DOHH2 (cell line): ENCODE measurements at regions not wholly inside any gene's neighbourhood (a gene's known extent, or its start where the extent isn't known, plus 50 kb on each side); places are given as distances from the start of the nearest gene placed in this dataset.

Source experiments
- H3F3A ChIP-seq: fragments of 200-600 bp; sonication (generic), shearing (Covaris generic); 2 replicates; pipeline ENCODE4 v1.6.0; 2016; ENCODE audit warnings: antibody characterized with exemption, mild to moderate bottlenecking; ENCODE audit not compliant: control insufficient read depth, insufficient read depth
- H3K27ac ChIP-seq: fragments of 200-600 bp; sonication (generic); 2 replicates; pipeline ENCODE4 v1.5.1; 2014; ENCODE audit warnings: low read depth, mild to moderate bottlenecking, low read length, moderate library complexity
- H3K27me3 ChIP-seq: fragments of 200-600 bp; sonication (generic); 2 replicates; pipeline ENCODE4 v1.6.1; 2014; ENCODE audit warnings: mild to moderate bottlenecking, low read length, mixed read lengths; ENCODE audit not compliant: control insufficient read depth
- H3K36me3 ChIP-seq: fragments of 200-600 bp; sonication (generic); 2 replicates; pipeline ENCODE4 v1.6.1; 2014; ENCODE audit warnings: mild to moderate bottlenecking, low read length, moderate library complexity, mixed read lengths; ENCODE audit not compliant: control insufficient read depth
- H3K4me1 ChIP-seq: fragments of 200-600 bp; sonication (generic); 2 replicates; pipeline ENCODE4 v1.6.1; 2014; ENCODE audit warnings: mild to moderate bottlenecking, low read length, mixed read lengths; ENCODE audit not compliant: control insufficient read depth
- H3K4me2 ChIP-seq: fragments of 200-600 bp; sonication (generic); 2 replicates; pipeline ENCODE4 v1.6.0; 2014; ENCODE audit warnings: mild to moderate bottlenecking, low read length, moderate library complexity
- H3K4me3 ChIP-seq: fragments of 200-600 bp; sonication (generic); 2 replicates; pipeline ENCODE4 v1.5.1; 2014; ENCODE audit warnings: mild to moderate bottlenecking, low read length, mixed read lengths
- H3K79me2 ChIP-seq: fragments of 200-600 bp; sonication (generic); 2 replicates; pipeline ENCODE4 v1.6.1; 2014; ENCODE audit warnings: mild to moderate bottlenecking, low read length, mixed read lengths; ENCODE audit not compliant: control insufficient read depth
- H3K9me2 ChIP-seq: fragments of 200-600 bp; sonication (generic); replicated peaks from 2 replicates; pipeline ENCODE4 v1.6.1; 2014; ENCODE audit warnings: mild to moderate bottlenecking, low read length, mixed read lengths; ENCODE audit not compliant: control insufficient read depth
- H3K9me3 ChIP-seq: fragments of 200-600 bp; sonication (generic); 2 replicates; pipeline ENCODE4 v1.6.1; 2014; ENCODE audit warnings: antibody characterized with exemption, low read length, mixed read lengths; ENCODE audit not compliant: control insufficient read depth, insufficient read depth
- H4K20me1 ChIP-seq: fragments of 200-600 bp; sonication (generic); 2 replicates; pipeline ENCODE4 v1.6.0; 2014; ENCODE audit warnings: low read depth, mild to moderate bottlenecking, antibody characterized with exemption, low read length, moderate library complexity; ENCODE audit not compliant: control insufficient read depth, insufficient read depth
- EZH2phosphoT487 ChIP-seq: fragments of 200-600 bp; sonication (generic); IDR thresholded peaks from 2 replicates; pipeline ENCODE4 v1.6.1; 2017; ENCODE audit warnings: borderline replicate concordance, mild to moderate bottlenecking, antibody characterized with exemption, low read length, moderate library complexity, mixed read lengths
- TF ChIP-seq, protein P1 (sequence below): fragments of 200-600 bp; sonication (generic); IDR thresholded peaks from one replicate; pipeline ENCODE4 v1.5.1; 2014; ENCODE audit warnings: antibody characterized with exemption, mild to moderate bottlenecking, low read depth, low read length; ENCODE audit not compliant: poor library complexity, severe bottlenecking

DNA sequence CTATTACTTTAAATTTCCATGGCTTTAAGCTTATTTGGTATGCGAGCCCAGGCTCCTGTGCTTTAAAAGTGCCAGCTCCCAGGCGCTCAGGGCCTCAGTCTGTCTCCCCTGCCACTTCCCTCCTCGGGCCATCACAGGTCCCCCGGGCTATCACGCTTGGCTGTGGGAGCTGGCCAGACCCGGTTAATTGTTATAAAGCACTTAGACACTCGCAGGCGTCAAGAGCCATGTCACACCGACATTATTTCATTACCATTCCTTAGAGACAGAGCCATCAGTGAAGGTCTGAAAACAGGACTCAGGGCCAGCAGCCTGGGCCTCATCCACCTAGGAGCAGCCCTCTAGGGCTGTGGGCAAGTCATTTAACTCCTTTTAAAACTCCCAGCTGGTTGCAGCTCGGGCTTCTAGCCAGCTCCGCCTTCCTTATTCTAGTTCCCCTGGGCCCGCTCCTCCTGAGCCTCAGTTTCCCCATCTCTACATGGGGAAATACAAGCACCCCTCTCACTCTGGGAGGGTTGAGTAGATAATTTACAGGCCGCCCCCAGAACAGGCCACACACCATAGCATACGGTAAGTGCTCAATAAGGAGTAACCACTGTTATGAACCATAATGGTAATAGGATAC, 99.0 kb downstream of the HMX1 start:
- Histone ChIP-seq H3F3A (no peaks in the 10 kb centered on the region), H3K36me3 (no peaks in the 10 kb centered on the region), H3K4me1 (no peaks in the 10 kb centered on the region), H3K4me3 (no peak overlapping the region), H3K9me2 (no peaks in the 10 kb centered on the region), H4K20me1 (no peaks in the 10 kb centered on the region), H3K79me2 (no peaks in the 10 kb centered on the region), H3K27me3 (no peaks in the 10 kb centered on the region), H3K9me3 (no peaks in the 10 kb centered on the region), H3K4me2 (no peak overlapping the region), H3K27ac (no peak overlapping the region)
- no peak for TF ChIP-seq EZH2phosphoT487
- TF ChIP-seq, protein P1, sequence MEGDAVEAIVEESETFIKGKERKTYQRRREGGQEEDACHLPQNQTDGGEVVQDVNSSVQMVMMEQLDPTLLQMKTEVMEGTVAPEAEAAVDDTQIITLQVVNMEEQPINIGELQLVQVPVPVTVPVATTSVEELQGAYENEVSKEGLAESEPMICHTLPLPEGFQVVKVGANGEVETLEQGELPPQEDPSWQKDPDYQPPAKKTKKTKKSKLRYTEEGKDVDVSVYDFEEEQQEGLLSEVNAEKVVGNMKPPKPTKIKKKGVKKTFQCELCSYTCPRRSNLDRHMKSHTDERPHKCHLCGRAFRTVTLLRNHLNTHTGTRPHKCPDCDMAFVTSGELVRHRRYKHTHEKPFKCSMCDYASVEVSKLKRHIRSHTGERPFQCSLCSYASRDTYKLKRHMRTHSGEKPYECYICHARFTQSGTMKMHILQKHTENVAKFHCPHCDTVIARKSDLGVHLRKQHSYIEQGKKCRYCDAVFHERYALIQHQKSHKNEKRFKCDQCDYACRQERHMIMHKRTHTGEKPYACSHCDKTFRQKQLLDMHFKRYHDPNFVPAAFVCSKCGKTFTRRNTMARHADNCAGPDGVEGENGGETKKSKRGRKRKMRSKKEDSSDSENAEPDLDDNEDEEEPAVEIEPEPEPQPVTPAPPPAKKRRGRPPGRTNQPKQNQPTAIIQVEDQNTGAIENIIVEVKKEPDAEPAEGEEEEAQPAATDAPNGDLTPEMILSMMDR, result no peak

DNA sequence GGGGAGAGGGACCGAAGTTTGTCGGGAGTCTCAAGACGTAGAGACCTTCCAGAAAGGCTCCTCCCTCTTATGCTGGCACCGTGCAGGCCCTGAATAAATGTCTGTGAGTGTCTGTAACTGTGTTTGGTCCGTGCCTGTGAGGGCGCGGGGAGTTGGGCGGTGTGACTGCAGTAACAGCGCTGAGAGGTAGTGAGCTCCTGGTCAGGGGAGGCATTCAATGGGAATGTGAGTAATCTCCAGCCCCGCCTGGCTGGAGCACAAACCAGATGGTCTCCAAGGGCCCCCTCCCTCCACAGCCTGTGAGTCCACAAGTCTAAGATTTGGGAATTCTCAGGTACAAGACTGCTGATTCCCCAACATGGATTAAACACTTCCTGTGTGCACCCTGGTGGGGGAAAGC, 100.0 kb downstream of the HMX1 start:
- H3K4me3 ChIP-seq, result no peak overlapping the region
- no peaks in the 10 kb centered on the region for H3K27me3 ChIP-seq
- H3K36me3 ChIP-seq, result no peaks in the 10 kb centered on the region
- no peaks in the 10 kb centered on the region for H3F3A ChIP-seq
- no peaks in the 10 kb centered on the region for H3K9me3 ChIP-seq
- H3K79me2 ChIP-seq, result no peaks in the 10 kb centered on the region
- no peak overlapping the region for H3K27ac ChIP-seq
- TF ChIP-seq, protein P1, result no peak
- no peak for TF ChIP-seq EZH2phosphoT487
- H4K20me1 ChIP-seq, result no peaks in the 10 kb centered on the region
- no peaks in the 10 kb centered on the region for H3K9me2 ChIP-seq
- no peaks in the 10 kb centered on the region for H3K4me1 ChIP-seq
- no peak overlapping the region for H3K4me2 ChIP-seq

DNA sequence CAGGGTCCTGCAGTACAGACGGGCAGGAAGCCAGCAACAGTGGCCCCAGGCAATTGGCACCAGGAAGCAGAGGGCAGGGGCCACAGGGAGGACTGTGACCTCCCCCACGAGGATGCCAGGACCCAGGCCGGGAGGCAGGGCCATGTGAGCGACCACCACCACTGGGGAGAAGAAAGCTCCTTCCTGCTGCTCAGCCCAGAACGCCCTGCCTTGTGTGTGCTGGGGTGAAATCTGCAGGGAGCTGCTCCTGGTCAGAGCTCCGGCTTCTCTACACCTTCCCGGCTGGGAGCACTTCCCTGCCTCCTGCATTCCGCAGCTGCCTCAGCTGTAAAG, 100.4 kb downstream of the HMX1 start:
- H3K4me2 ChIP-seq, result no peak overlapping the region

More for the DNA sequence above, 100.4 kb downstream of the HMX1 start:
- Histone ChIP-seq H3K27ac (no peak overlapping the region), H3K79me2 (no peaks in the 10 kb centered on the region), H3K36me3 (no peaks in the 10 kb centered on the region), H3K9me3 (no peaks in the 10 kb centered on the region), H4K20me1 (no peaks in the 10 kb centered on the region), H3K9me2 (no peaks in the 10 kb centered on the region), H3K4me3 (no peak overlapping the region), H3F3A (no peaks in the 10 kb centered on the region), H3K27me3 (no peaks in the 10 kb centered on the region), H3K4me1 (no peaks in the 10 kb centered on the region)
- TF ChIP-seq, protein P1, result no peak
- no peak for TF ChIP-seq EZH2phosphoT487
